ENCODE measurements at regions not wholly inside any gene's neighbourhood (a gene's known extent, or its start where the extent isn't known, plus 50 kb on each side); places are given as distances from the start of the nearest gene placed in this dataset.

GRCh38 chr17:36726199-36726598, 124.8 kb downstream of the MRM1 start:
- TF ChIP-seq, protein P1, sequence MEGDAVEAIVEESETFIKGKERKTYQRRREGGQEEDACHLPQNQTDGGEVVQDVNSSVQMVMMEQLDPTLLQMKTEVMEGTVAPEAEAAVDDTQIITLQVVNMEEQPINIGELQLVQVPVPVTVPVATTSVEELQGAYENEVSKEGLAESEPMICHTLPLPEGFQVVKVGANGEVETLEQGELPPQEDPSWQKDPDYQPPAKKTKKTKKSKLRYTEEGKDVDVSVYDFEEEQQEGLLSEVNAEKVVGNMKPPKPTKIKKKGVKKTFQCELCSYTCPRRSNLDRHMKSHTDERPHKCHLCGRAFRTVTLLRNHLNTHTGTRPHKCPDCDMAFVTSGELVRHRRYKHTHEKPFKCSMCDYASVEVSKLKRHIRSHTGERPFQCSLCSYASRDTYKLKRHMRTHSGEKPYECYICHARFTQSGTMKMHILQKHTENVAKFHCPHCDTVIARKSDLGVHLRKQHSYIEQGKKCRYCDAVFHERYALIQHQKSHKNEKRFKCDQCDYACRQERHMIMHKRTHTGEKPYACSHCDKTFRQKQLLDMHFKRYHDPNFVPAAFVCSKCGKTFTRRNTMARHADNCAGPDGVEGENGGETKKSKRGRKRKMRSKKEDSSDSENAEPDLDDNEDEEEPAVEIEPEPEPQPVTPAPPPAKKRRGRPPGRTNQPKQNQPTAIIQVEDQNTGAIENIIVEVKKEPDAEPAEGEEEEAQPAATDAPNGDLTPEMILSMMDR (IDR thresholded peaks at IDR 0.05) = no peak
- TF ChIP-seq POLR2A (IDR thresholded peaks at IDR 0.05) = no peak

Data from Peyer's patch (tissue), 4 donors.